GM19043 (cell line): ENCODE measurements at regions not wholly inside any gene's neighbourhood (a gene's known extent, or its start where the extent isn't known, plus 50 kb on each side); places are given as distances from the start of the nearest gene placed in this dataset.

Experiments
- ATAC-seq: cut with Tn5 transposase; IDR thresholded peaks from one replicate; pipeline ENCODE4 v1.9.1; 2021; ENCODE audit warnings: low read depth; ENCODE audit not compliant: unreplicated experiment

GRCh38 chr15:39279311-39279710 is 301.6 kb upstream of the THBS1 start:
- no peak for ATAC-seq

- ATAC-seq = no peak
Observed at GRCh38 chr15:39281094-39281493, 299.8 kb upstream of the THBS1 start.

GRCh38 chr15:39282663-39283208 is 298.1 kb upstream of the THBS1 start:
- no peak for ATAC-seq

- no peak for ATAC-seq
Observed at GRCh38 chr15:39283531-39283930, 297.3 kb upstream of the THBS1 start.

GRCh38 chr15:39285071-39285470 is 295.8 kb upstream of the THBS1 start:
- no peak for ATAC-seq

- no peak for ATAC-seq
Observed at GRCh38 chr15:39285663-39286062, 295.2 kb upstream of the THBS1 start.

GRCh38 chr15:39286706-39287105 is 294.2 kb upstream of the THBS1 start:
- no peak for ATAC-seq

GRCh38 chr15:39287322-39288195 is 293.3 kb upstream of the THBS1 start:
- ATAC-seq = no peak

GRCh38 chr15:39290711-39291435 is 290.0 kb upstream of the THBS1 start:
- no peak for ATAC-seq

GRCh38 chr15:39291690-39292089 is 289.2 kb upstream of the THBS1 start:
- no peak for ATAC-seq

- no peak for ATAC-seq
Observed at GRCh38 chr15:39296955-39297354, 283.9 kb upstream of the THBS1 start.

- ATAC-seq = no peak
Observed at GRCh38 chr15:39298271-39298962, 282.5 kb upstream of the THBS1 start.

- ATAC-seq = no peak
Observed at GRCh38 chr15:39299486-39300267, 281.2 kb upstream of the THBS1 start.

GRCh38 chr15:39300451-39301153 is 280.3 kb upstream of the THBS1 start:
- ATAC-seq = no peak

GRCh38 chr15:39301589-39301999 is 279.3 kb upstream of the THBS1 start:
- no peak for ATAC-seq

GRCh38 chr15:39302936-39303335 is 277.9 kb upstream of the THBS1 start:
- ATAC-seq = no peak

GRCh38 chr15:39304201-39304841 is 276.6 kb upstream of the THBS1 start:
- no peak for ATAC-seq

GRCh38 chr15:39304931-39305728 is 275.7 kb upstream of the THBS1 start:
- ATAC-seq = no peak
